ENCODE measurements at regions not wholly inside any gene's neighbourhood (a gene's known extent, or its start where the extent isn't known, plus 50 kb on each side); places are given as distances from the start of the nearest gene placed in this dataset.
A peak's percentile ranks its signal among the peaks of the same experiment; 100 is the strongest.

DNA sequence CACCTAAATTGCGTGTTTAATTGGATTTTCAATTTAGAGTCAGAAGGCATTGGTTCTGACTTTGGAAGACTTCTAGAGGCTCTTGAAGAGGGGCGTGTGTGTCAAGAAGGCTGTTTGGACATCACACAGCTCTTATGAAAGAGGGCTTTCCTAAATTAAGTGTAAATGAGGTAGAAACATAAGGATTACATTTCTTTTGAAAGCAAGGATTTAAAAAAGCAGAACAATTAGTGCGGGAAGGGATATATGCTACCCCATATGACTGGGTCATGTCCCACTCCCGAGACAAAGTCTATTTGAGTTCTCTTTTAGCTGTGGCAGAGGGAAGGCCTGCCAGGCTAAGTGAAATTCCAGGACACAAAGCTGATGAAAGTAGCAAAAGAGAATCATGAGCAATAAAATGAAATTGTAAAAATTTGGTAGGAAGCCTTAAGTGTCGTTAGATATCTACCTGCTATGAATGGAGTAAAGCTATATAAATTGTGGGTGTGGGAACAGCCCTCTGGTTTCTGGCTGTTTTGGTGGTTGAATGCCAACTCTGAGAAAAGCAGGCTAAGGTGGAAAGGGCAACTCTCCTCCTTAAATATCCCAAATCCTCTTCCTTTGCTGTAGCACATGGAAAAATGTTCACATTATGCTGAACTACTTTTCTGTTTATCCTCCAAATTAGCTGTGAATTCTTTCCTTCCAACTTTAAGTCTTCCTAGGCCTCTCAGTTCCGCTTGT lies 100.6 kb upstream of the TSC22D2 start:
- TF ChIP-seq, protein P1, sequence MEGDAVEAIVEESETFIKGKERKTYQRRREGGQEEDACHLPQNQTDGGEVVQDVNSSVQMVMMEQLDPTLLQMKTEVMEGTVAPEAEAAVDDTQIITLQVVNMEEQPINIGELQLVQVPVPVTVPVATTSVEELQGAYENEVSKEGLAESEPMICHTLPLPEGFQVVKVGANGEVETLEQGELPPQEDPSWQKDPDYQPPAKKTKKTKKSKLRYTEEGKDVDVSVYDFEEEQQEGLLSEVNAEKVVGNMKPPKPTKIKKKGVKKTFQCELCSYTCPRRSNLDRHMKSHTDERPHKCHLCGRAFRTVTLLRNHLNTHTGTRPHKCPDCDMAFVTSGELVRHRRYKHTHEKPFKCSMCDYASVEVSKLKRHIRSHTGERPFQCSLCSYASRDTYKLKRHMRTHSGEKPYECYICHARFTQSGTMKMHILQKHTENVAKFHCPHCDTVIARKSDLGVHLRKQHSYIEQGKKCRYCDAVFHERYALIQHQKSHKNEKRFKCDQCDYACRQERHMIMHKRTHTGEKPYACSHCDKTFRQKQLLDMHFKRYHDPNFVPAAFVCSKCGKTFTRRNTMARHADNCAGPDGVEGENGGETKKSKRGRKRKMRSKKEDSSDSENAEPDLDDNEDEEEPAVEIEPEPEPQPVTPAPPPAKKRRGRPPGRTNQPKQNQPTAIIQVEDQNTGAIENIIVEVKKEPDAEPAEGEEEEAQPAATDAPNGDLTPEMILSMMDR (IDR thresholded peaks at IDR 0.05; ENCODE audit: low read depth, low read length), result no peak
- H3K27ac ChIP-seq, result no peak overlapping the region
- no peak for DNase-seq (ENCODE audit: low read depth in 1 of 2, low spot score in 1 of 2)
- H3K36me3 ChIP-seq, result no peaks in the 10 kb centered on the region
- H3K9me3 ChIP-seq (ENCODE audit: low read depth), result no peaks in the 10 kb centered on the region
- no peaks in the 10 kb centered on the region for H3K4me1 ChIP-seq (ENCODE audit: low read depth)
- no peaks in the 10 kb centered on the region for H3K27me3 ChIP-seq
- H3K4me3 ChIP-seq, result no peak overlapping the region

DNA sequence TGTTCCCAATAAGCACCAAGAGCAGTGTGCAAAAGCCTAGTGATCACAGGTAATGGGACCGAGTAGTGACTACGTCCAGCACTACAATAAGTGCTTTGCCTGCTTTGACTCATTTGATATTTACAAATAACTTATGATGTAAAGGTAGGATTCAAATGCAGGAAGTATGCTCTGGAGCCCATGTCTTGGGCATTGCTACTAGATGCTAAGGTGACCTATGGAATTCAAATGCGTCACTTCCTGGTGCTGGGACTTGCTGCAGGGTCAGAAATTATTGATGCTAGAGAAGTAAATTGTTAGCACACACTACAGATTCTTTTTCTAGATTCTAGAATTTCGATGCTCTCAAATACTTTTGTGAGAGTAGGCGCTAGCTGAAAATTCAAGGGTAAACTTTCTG lies 101.2 kb upstream of the TSC22D2 start:
- Histone ChIP-seq H3K36me3 (no peaks in the 10 kb centered on the region), H3K4me1 (ENCODE audit: low read depth) (no peaks in the 10 kb centered on the region), H3K9me3 (ENCODE audit: low read depth) (no peaks in the 10 kb centered on the region), H3K27me3 (no peaks in the 10 kb centered on the region), H3K4me3 (no peak overlapping the region), H3K27ac (no peak overlapping the region)
- DNase-seq (ENCODE audit: low read depth in 1 of 2, low spot score in 1 of 2), result no peak
- TF ChIP-seq, protein P1 (IDR thresholded peaks at IDR 0.05; ENCODE audit: low read depth, low read length), result no peak

DNA sequence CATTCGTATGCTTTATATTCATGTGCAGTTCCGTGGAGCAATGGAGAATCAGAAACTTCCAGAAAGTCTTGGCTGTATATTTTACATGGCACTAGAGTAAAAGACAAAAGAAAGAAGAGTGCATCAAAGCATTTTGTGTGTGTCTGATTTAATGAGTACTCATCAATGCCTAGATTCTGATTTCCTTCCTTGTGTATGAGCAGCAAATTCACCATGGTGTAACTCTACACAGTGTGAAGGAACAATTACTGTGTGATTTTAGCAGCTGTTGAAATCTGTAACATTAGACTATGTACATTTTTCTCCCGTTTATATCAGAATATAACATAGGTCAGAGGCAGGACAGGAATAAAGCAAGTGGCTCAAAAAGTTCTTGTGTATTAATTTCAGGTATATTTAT lies 102.0 kb upstream of the TSC22D2 start:
- Histone ChIP-seq H3K27ac (no peak overlapping the region), H3K36me3 (no peaks in the 10 kb centered on the region), H3K4me1 (ENCODE audit: low read depth) (no peaks in the 10 kb centered on the region), H3K9me3 (ENCODE audit: low read depth) (no peaks in the 10 kb centered on the region), H3K27me3 (no peaks in the 10 kb centered on the region), H3K4me3 (no peak overlapping the region)
- DNase-seq (ENCODE audit: low read depth in 1 of 2, low spot score in 1 of 2), result no peak
- TF ChIP-seq, protein P1 (IDR thresholded peaks at IDR 0.05; ENCODE audit: low read depth, low read length), result no peak

DNA sequence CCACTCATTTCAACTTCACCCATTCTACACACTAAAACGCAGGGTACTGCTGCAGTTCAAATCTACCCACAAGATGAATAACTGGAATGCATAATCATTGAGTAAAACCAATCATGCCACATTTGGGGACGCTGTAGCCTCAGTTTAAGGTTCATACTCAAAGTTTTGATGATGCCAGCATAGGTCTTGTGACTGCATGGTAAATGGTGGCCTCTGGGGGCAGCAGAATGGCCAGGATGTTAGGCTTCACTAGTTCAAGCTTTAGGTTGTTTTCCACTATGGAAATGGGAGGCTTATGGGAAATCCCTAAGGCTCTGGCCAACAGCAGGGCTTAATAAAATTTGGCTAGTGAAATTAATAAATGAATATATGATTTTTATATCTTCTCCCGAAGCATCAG lies 104.3 kb upstream of the TSC22D2 start:
- TF ChIP-seq, protein P1 (IDR thresholded peaks at IDR 0.05; ENCODE audit: low read depth, low read length), result peak; percentile 26
- Histone ChIP-seq H3K9me3 (ENCODE audit: low read depth) (no peaks in the 10 kb centered on the region), H3K36me3 (no peaks in the 10 kb centered on the region), H3K4me1 (ENCODE audit: low read depth) (peaks cover 4% of the 10 kb centered on the region), H3K4me3 (no peak overlapping the region), H3K27ac (no peak overlapping the region), H3K27me3 (no peaks in the 10 kb centered on the region)
- DNase-seq (ENCODE audit: low read depth in 1 of 2, low spot score in 1 of 2), result no peak

DNA sequence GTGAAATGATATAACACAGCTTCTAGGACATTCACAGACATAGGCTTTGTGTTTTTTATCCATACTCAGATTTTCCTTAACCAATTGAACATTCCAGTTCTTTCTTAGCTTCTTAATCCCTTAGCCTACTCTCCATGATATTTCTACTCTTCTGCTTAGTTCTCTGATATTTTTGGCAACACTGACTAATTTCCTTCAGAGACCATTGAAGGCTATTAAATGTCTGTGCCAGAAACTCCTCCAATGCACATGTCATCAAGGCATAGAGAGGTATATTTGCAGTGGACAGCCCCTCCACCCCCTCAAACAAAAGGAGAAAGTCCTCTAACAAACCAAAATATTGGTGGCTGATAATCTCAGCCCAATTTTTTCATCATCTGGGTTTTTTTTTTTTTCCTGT lies 105.9 kb upstream of the TSC22D2 start:
- Histone ChIP-seq H3K27ac (no peak overlapping the region), H3K36me3 (no peaks in the 10 kb centered on the region), H3K27me3 (no peaks in the 10 kb centered on the region), H3K9me3 (ENCODE audit: low read depth) (no peaks in the 10 kb centered on the region), H3K4me3 (no peak overlapping the region), H3K4me1 (ENCODE audit: low read depth) (peaks cover 4% of the 10 kb centered on the region)
- TF ChIP-seq, protein P1 (IDR thresholded peaks at IDR 0.05; ENCODE audit: low read depth, low read length), result no peak
- DNase-seq (ENCODE audit: low read depth in 1 of 2, low spot score in 1 of 2), result no peak

Measured in cardiac muscle cell (in vitro differentiated cells and primary cell).